Lower leg skin (tissue), 3 donors: ENCODE measurements at regions not wholly inside any gene's neighbourhood (a gene's known extent, or its start where the extent isn't known, plus 50 kb on each side); places are given as distances from the start of the nearest gene placed in this dataset.

Source experiments
- POLR2A ChIP-seq, 2 donors: fragments of 450-650 bp; IDR thresholded peaks; one replicate each; pipeline ENCODE4 v1.6.1; 2016 to 2017; ENCODE audit warnings: antibody characterized with exemption in 2 of 2, mild to moderate bottlenecking in 1 of 2, moderate library complexity in 1 of 2
- TF ChIP-seq, protein P1 (sequence below), 3 donors: fragments of 450-650 bp; IDR thresholded peaks; one replicate each; pipeline ENCODE4 v1.5.1; 2016; ENCODE audit warnings: antibody characterized with exemption in 3 of 3, mild to moderate bottlenecking in 3 of 3, moderate library complexity in 2 of 3

- TF ChIP-seq, protein P1, sequence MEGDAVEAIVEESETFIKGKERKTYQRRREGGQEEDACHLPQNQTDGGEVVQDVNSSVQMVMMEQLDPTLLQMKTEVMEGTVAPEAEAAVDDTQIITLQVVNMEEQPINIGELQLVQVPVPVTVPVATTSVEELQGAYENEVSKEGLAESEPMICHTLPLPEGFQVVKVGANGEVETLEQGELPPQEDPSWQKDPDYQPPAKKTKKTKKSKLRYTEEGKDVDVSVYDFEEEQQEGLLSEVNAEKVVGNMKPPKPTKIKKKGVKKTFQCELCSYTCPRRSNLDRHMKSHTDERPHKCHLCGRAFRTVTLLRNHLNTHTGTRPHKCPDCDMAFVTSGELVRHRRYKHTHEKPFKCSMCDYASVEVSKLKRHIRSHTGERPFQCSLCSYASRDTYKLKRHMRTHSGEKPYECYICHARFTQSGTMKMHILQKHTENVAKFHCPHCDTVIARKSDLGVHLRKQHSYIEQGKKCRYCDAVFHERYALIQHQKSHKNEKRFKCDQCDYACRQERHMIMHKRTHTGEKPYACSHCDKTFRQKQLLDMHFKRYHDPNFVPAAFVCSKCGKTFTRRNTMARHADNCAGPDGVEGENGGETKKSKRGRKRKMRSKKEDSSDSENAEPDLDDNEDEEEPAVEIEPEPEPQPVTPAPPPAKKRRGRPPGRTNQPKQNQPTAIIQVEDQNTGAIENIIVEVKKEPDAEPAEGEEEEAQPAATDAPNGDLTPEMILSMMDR (IDR thresholded peaks at IDR 0.05) = no peak
- no peak for TF ChIP-seq POLR2A (IDR thresholded peaks at IDR 0.05)
These were observed 976.1 kb downstream of the REEP3 start for GRCh38 chr10:64497306-64497705.
